OCI-LY1 (cell line): ENCODE measurements at regions not wholly inside any gene's neighbourhood (a gene's known extent, or its start where the extent isn't known, plus 50 kb on each side); places are given as distances from the start of the nearest gene placed in this dataset.

Experiments used
- EZH2 ChIP-seq: fragments of 200-600 bp; sonication (generic), shearing (Covaris generic); IDR thresholded peaks from 2 replicates; pipeline ENCODE4 v1.8.0; 2017; ENCODE audit warnings: borderline replicate concordance, mixed run types, mild to moderate bottlenecking, antibody characterized with exemption, low read length, moderate library complexity, mixed read lengths
- TF ChIP-seq, protein P1 (sequence below): fragments of 200-600 bp; sonication (generic), shearing (Covaris generic); IDR thresholded peaks from 2 replicates; pipeline ENCODE4 v1.5.1; 2017; ENCODE audit warnings: mild to moderate bottlenecking, antibody characterized with exemption, low read length, moderate library complexity, mixed read lengths

DNA sequence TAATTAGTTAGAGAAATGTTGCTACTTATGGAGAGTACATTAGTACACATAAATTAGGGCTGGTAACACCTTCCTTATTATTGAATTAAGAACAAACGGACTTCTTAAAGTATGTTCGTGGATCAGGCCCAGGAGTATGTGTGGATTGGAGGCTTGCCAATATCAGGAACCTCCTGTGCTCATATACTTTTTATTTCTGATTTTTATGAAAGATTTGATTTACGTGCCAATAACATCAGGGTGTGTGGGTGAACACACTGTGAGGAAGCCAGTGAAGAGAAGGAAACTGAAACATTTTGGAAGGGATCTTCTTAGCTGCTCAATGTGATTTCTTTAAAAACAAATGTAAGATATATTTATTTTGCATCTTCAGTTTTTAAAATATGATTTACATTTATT lies 113.0 kb downstream of the EFEMP1 start:
- TF ChIP-seq, protein P1, sequence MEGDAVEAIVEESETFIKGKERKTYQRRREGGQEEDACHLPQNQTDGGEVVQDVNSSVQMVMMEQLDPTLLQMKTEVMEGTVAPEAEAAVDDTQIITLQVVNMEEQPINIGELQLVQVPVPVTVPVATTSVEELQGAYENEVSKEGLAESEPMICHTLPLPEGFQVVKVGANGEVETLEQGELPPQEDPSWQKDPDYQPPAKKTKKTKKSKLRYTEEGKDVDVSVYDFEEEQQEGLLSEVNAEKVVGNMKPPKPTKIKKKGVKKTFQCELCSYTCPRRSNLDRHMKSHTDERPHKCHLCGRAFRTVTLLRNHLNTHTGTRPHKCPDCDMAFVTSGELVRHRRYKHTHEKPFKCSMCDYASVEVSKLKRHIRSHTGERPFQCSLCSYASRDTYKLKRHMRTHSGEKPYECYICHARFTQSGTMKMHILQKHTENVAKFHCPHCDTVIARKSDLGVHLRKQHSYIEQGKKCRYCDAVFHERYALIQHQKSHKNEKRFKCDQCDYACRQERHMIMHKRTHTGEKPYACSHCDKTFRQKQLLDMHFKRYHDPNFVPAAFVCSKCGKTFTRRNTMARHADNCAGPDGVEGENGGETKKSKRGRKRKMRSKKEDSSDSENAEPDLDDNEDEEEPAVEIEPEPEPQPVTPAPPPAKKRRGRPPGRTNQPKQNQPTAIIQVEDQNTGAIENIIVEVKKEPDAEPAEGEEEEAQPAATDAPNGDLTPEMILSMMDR, result no peak
- TF ChIP-seq EZH2, result no peak
